ENCODE measurements at regions not wholly inside any gene's neighbourhood (a gene's known extent, or its start where the extent isn't known, plus 50 kb on each side); places are given as distances from the start of the nearest gene placed in this dataset.

- TF ChIP-seq CTCF (IDR thresholded peaks at IDR 0.05), result no peak
- TF ChIP-seq POLR2A (IDR thresholded peaks at IDR 0.05), result no peak
Observed at GRCh38 chr11:90532125-90532524, 309.3 kb upstream of the CHORDC1 start.

Measured in body of pancreas (tissue), 4 donors.